DOHH2 (cell line): ENCODE measurements at regions not wholly inside any gene's neighbourhood (a gene's known extent, or its start where the extent isn't known, plus 50 kb on each side); places are given as distances from the start of the nearest gene placed in this dataset.

ENCODE experiments used
- EZH2phosphoT487 ChIP-seq: fragments of 200-600 bp; sonication (generic); IDR thresholded peaks from 2 replicates; pipeline ENCODE4 v1.6.1; 2017; ENCODE audit warnings: borderline replicate concordance, mild to moderate bottlenecking, antibody characterized with exemption, low read length, moderate library complexity, mixed read lengths
- TF ChIP-seq, protein P1 (sequence below): fragments of 200-600 bp; sonication (generic); IDR thresholded peaks from one replicate; pipeline ENCODE4 v1.5.1; 2014; ENCODE audit warnings: antibody characterized with exemption, mild to moderate bottlenecking, low read depth, low read length; ENCODE audit not compliant: poor library complexity, severe bottlenecking

- TF ChIP-seq, protein P1, sequence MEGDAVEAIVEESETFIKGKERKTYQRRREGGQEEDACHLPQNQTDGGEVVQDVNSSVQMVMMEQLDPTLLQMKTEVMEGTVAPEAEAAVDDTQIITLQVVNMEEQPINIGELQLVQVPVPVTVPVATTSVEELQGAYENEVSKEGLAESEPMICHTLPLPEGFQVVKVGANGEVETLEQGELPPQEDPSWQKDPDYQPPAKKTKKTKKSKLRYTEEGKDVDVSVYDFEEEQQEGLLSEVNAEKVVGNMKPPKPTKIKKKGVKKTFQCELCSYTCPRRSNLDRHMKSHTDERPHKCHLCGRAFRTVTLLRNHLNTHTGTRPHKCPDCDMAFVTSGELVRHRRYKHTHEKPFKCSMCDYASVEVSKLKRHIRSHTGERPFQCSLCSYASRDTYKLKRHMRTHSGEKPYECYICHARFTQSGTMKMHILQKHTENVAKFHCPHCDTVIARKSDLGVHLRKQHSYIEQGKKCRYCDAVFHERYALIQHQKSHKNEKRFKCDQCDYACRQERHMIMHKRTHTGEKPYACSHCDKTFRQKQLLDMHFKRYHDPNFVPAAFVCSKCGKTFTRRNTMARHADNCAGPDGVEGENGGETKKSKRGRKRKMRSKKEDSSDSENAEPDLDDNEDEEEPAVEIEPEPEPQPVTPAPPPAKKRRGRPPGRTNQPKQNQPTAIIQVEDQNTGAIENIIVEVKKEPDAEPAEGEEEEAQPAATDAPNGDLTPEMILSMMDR: no peak
- TF ChIP-seq EZH2phosphoT487: no peak
These were observed 687.7 kb upstream of the ADGRL4 start for GRCh38 chr1:79694241-79694640.
